Embryonic facial prominence (tissue), 1 donor: ENCODE measurements at regions not wholly inside any gene's neighbourhood (a gene's known extent, or its start where the extent isn't known, plus 50 kb on each side); places are given as distances from the start of the nearest gene placed in this dataset.
"Not testable (repeated sequence)": the region's sequence is repeated elsewhere in the genome, so short reads cannot be mapped to it uniquely, and the experiment has no call there.

Experiments used
- DNase-seq: peaks from one replicate; pipeline ENCODE4 v3.0.0-alpha.2; 2016; ENCODE audit errors: extremely low spot score

DNA sequence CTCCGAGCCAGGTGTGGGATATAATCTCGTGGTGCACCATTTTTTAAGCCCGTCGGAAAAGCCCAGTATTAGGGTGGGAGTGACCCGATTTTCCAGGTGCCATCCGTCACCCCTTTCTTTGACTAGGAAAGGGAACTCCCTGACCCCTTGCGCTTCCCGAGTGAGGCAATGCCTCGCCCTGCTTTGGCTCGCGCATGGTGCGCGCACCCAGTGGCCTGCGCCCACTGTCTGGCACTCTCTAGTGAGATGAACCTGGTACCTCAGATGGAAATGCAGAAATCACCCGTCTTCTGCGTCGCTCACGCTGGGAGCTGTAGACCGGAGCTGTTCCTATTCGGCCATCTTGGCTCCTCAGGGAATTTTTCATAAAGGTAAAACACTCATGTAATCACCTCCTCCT is 63.9 kb downstream of the RWDD3 start:
- not testable (repeated sequence) for DNase-seq

DNA sequence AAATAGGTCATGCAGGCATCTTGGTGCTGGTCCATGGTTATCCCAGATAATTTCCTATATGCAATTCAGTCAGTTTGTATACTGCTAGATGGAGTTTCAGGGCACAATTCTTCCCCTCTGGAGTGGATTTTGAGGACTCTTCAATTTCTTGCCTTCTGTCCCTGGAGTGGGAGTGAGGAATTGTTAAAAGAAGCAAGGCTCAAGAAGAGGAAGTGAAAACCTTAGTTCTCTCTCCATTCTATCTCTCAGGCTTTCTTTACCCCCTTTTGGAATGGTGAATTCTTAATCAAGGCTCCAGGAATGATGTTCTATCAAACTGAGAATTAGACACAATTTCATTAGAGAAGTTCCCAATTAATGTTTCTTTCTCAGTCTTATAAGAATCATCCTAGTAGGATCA is 67.1 kb downstream of the RWDD3 start:
- no peak for DNase-seq

DNA sequence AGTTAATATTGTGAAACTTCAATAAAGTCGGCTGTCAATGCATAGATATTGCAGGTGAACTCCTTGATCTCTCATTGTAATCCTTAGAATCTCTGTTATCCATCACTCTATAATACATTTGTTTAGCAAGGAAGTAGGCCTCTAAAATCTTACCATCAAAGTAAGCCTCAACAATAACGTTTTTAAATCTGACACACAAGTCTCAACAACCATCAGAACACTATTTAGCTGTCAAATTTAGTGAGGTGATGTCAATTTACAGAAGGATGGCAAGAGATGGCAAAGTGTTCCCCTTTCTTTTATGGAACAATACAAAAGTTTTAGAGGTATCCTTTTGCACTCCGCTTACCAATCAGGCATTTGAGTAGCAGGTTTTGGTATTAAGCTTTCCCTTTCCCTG is 67.6 kb downstream of the RWDD3 start:
- DNase-seq: no peak

DNA sequence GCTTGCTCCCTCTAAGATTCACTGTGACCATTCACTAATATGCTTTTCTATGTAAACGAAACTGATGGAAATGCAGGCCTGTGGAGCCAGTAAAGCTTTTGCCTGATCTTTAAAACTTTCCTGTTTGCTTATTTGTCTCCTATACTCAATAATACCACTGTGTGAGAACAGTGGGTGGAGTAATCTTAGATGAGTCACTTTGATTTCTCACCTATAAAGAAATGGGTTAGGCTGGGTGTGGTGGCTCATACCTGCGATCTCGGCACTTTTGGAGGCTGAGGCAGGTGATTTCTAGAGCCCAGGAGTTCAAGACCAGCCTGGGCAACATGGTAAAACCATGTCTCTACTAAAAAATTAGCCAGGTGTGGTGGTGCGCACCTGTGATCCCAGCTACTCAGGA is 70.8 kb downstream of the RWDD3 start:
- no peak for DNase-seq

DNA sequence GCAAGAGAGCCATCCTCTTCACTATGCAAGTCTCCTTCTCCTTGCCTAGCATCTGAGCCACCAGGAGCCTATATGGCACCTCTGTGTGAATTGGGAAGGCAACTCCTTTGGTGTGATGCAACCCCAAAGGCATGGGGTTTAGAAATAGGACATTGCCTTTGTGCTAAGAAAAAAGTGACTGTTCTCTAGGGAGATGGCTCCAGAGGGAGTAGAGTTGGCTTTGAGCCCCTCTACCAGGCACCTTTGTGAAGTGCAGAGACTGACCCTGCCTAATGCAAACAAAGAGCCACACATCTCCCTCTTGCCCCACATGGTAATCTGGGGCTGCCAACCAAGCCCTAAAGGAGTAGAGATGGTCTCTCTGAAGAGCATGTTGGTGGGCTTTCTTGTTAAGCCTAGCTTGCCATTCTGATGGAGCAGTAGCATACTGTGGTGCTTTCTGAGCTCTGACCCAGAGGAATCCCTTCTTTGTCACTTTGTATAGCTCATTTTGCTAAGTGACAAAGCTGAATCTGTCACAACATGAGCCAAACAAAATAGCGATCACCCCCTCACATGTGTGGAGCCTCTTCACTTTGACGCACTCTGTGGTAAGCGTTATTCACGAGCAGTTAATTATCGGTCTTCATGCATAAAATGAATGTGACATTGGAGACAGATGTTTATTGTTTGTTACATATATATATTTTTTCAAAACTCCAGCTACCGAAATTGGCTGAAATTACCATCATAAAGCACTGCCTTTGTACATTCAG is 74.4 kb downstream of the RWDD3 start:
- no peak for DNase-seq

DNA sequence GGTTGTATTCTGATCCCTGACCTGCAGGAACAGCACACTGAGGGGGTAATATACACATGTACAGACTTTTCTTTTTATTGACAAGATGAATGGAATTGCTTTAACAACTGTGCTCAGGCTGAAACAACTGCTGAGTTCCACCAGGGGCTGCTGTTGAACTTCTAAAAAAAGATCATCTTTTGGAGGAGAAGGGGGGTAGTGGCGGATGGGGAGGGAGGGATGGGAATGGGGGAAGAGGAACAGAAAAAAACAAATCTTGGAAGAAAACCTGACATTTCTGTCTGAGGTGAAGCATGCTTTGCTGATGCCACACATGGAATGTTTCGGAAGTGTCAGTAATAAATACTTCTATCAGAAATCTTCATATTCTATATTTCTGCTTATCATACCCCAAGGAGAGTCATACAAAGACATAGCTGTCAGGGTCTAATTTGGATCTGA is 75.0 kb downstream of the RWDD3 start:
- peak; percentile 27 for DNase-seq

DNA sequence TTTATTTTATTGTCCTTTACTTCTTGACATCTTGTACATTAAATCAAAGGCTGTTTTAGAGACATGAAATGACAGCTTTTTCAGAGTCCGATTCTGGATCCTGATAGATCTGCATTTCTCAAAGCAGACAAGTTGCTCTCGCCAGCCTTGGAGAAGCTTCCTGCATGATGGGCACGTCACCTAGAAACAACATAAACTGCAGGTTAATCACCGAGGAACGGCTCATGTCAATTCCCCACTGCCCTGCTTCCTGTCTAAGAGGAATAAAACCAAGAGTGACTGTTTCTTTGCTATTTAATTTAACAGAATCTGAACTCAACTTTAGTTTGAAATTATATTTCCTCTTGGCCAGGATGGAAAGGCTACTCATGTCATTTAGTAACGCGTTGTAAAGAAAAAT is 77.0 kb downstream of the RWDD3 start:
- no peak for DNase-seq

DNA sequence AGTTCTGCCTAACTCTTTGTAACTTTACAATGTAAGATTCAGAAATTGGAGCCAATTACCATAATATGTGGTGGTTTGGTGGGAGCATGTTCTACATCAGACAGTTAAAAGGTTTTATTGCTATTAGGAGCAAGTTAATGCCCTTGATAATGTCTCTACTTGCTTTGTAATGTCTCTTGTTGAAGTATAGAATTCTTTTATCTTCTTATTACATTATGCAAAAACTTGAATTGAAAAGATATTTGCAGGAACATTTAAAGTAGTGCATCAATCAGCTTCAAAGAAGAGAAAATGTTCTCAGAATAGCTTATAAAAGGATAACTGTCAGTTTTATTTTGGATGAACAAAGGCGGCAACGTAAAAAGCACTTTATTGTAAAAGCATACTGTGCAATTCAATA is 77.8 kb downstream of the RWDD3 start:
- DNase-seq: no peak

DNA sequence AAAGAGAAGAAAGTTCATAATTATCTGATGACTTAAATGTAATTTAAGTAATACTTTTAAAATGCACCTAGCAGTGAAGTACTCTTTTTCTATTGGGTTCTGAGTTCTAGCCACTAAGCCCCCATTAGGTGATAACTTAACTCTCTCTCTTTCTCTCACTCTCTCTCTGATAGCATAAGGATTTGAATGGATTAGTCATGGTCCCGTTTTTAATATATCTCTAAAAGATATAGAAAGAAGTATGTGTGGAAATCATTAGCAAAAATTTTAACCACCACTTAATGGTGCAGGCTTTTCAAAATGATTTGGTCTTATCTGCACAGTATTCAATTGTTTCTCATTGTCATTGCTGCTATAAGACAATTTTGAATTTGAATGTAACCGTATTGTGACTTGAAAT is 78.2 kb downstream of the RWDD3 start:
- DNase-seq: no peak

DNA sequence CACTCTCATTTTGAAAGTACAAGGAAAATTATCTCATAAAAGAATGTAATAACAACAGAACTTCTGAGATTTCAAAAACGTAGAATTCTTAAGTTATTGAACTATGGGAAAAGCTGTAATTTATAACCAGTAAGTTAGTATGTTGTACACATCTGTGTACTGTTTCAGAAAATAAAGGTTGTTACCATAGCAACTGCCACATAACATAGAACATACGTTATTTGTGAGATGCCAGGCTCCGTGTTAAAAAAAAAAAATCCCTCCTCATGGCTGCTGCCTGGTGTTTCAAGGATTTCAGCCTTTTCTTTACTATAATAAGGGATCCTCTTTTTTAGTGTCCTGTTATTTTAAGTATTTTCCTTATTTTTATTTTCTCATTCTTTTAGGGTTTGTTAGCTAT is 79.5 kb downstream of the RWDD3 start:
- no peak for DNase-seq

DNA sequence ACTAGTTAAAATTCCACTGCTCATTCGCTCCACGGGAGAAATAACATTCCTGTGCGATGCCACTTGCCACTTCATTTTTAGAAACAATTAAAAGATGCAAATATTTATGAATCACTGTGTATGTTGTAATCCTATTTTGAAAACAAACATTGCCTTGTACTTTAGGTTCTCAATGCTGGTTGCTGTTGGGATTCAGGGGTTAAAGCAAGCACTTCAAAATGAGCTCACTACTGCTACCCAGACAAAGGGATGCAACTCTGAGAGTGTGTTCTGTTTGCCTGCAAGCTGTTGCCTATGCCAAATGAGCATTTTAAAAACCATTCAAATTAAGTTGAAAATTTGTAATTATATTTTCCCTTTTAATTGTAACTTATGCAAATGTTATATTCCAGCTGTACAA is 87.5 kb downstream of the RWDD3 start:
- no peak for DNase-seq

DNA sequence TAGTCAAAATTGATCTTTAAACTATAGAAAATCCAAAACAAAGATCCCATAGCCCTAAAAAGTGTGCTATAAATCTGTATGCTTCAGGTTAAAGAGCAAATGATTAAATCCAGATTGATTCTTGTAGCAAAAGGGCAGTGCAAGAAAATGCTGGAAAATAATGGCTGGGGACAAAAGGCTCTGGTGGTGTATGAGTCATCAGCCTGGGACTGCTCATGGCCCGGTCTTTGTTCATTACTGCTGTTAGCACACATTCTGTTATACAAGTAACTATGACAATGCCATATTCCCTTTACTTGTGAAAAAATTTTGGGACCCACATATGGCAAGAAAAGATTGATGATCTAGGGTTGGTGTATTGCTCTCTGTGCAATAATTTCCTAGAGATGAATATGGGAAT is 89.1 kb downstream of the RWDD3 start:
- no peak for DNase-seq

DNA sequence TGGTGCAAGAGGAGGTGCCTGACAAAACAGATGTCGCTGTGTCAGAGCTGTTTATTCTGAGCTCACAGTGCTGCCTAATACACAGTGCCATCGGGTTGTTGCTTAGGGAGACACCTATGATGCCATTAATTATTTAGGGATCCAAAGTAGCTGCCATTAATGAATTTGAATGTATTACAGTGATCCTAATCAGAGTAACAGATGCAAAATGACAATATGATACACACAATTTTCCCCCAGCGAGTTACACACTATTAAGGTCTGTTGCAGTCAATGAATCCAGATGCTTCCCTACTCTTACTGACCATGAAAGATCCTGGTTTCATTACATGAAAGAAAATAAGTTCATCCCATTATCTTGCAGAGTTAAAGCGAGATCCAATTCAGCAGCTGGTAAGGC is 91.3 kb downstream of the RWDD3 start:
- DNase-seq: no peak

DNA sequence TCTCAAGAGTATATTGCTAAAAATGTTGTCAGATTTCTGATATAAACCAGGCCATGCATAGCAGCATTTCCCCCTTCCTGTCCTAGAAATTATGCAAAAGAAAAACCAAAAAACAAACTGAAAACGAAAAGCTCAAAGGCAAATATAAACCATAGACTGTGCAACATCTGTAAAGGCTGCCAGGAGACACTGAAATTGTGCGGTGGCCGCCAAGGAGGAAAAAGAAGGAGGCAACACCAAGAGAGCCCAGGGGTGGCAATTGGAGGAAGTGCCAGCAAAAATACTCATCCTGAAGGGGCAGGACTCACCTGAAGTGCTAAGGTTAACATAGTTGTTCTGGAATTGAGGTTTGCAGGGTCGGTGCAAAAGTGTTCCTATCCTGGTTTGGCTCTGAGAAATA is 92.0 kb downstream of the RWDD3 start:
- DNase-seq: no peak

DNA sequence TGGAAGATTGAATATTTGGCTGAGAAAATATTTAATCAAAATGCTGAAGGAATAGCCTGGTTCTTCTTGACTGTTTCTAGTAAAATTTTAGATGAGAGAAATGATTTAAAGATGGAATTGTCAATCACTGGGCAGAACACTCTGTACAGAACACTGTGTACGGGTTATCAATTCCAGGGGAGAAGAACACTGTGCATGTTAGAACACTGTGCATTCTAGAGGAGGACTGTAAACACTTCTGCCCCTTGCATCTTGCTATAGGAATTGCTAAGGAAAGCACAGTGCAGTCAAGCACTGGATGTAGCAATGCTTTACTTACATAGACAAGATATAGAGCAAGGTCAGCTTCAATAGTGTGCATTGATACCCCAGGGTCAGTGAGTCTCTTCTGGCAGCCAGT is 98.7 kb downstream of the RWDD3 start:
- DNase-seq: no peak

DNA sequence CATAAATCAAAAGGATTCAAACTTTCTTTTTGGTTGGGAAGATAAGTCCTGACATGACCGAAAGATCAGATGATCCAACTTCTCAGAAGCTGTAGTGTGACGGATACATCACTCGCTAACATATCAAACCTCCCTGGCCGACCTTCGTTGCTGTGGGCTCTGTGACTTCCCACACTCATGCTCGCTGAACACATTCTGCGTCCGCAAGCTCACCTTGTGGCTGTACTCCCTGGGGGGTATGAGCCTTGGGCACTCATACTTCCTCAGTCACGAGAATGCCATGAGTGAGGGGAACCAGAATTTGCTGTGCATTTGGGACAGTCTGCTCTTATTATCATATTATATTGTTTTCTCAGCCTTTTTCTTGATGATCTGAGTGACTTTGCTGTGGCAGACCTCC is 105.4 kb downstream of the RWDD3 start:
- DNase-seq: no peak

DNA sequence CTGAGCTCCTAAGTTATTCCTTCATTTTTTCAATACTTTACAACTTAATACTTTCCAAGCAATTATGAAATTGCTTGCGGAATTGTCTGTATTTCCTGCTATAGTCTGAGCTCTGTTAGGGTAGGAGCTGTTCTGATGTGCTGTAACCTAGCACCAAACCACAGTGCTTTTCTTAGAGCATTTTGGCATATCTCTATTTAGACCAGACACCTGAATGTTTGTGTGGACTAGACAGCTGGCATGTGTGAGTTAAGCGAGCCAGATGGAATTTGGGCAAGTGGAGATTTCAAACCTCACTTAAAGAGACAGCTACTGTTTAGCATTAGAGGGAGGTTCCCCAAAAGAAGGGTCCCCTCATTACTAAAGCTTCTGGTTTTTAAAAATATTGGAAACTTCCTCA is 106.1 kb downstream of the RWDD3 start:
- no peak for DNase-seq

DNA sequence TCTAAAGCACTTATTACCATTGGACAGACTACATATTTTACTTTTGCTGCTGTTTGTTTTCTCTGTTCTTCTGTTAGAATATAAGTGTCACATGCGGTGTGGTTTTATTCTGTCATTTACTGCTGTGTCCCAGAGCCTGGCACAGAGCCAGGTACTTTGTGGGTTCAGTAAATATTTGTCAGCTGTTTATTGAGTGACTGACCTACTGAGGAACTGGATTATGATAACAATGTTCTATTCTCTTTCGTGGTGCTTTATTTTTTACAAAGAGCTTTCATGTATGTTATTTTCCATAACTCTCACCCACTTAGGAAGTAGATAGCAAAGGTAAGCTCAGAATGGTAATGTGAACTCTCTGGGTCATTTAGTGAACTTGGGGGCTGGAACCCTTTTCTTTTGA is 118.8 kb downstream of the RWDD3 start:
- no peak for DNase-seq

DNA sequence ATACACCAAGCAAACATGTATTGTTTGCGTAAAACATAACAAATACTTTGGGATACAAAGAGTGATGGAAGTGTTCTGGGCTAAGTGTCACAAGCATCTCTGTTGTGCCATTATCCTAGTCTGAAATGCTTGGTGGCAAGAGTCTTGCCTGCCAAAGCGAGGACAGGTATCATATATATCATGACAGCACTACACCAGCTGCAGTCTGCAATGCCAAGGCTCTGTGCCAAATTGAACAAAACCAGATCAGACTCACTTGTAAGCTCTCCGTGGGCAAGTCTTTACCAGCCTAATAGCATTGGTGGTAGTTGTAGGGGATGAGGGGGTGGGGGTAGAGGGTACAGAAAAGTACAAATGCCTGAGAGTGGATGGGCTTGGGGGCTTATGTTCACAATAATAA is 119.2 kb downstream of the RWDD3 start:
- no peak for DNase-seq

DNA sequence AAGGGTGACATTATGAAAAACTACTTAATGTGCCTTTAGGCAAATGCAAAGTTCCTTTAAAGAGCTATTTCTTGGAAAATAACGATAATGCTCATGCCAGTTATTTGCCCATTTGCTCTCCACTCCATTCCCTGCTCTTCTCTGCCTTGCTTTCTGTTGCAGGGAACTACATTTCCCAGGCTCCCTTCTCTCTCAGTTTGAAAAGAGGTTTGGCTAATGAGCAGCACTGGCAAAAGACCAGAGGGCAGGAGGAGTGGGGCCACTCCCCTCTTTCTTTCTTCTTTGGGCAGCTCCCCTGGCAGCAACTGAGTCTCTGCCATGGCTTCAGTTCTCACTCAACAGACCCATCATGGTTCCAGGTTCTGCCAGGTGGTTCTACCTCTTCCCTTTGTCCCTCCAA is 130.5 kb downstream of the RWDD3 start:
- no peak for DNase-seq

DNA sequence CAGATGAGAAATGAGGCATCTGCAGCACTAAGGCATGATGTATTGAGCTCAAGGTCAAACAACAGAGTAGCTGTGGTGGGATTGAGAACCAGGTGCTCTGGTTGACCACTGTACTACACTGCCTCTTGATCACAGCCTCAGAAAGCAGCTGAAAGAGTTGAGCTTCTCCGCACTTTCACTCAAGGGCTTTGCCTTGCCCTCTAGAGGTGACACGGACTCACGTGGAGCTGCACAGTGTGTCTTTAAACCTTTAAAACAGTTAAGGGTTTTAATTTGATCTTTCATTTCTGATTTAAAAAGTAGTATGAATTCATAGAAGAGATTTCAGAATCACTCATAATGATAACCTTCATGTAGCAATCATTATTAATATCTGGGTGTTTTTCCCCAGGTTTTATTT is 132.5 kb downstream of the RWDD3 start:
- DNase-seq: no peak

DNA sequence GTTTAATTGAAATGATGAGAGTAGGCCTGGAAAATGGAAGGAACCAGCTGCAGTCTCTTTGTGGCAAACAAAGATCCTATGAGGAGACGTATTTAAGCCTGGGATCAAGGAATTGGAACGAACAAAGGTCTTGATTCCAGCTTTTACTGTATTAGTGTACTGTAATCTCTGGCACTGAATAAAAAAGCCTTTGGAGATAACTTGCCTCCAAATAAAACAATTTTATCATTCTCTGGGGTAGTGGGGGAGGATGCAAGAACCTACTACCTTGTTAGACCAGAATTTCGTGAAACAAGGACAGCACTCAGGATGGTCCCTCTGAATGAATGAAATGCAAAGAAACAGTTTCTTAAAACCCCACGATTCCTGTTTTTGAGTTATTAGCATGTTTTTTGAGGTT is 134.2 kb downstream of the RWDD3 start:
- DNase-seq: no peak

DNA sequence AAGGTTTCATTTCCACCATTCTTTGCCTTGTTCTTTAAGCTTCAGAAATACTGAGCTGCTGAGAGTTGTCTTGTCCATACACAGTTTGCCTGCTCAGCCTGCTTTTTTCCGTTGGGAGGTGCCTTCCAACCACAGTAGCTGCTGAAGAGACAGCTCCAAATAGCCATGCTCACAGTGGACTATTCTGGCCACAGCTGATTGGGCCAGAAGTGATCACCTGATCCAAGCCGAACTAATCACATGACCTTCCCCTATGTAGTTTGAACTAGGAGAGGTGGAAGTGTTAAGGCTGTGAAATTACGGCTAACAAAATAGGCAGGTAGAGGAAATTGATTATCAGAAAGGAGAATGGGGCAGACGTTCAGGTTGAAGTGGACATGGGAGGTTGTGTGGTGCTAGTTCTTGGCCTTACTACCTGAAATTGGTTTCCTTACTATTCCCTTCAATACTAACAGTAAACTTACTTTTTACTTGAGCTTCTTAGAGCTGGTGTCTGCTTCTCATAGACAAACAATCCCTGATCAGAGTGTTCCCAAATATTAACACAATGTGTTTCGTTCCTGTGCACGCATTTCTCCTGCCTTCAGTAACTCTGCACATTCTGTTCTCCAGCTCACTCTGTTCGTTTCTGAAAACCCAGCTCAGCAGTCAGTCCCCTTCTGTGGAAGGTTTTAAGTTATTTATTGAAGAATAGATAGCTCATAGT is 136.1 kb downstream of the RWDD3 start:
- DNase-seq: no peak
